SK-MEL-5 (cell line): ENCODE measurements at regions not wholly inside any gene's neighbourhood (a gene's known extent, or its start where the extent isn't known, plus 50 kb on each side); places are given as distances from the start of the nearest gene placed in this dataset.
"Not testable (repeated sequence)": the region's sequence is repeated elsewhere in the genome, so short reads cannot be mapped to it uniquely, and the experiment has no call there.

ENCODE experiments used
- DNase-seq: peaks from one replicate; pipeline ENCODE4 v3.0.0-alpha.2; 2016; ENCODE audit warnings: low read depth, low spot score
- in situ Hi-C: cut with HindIII; loops from 2 replicates; pipeline ENCODE4 v1.10.0; 2016; ENCODE audit warnings: low sequenced_read_pairs, high pct_unique_total_duplicates, low pct_unique_long_range_greater_than_20kb

DNA sequence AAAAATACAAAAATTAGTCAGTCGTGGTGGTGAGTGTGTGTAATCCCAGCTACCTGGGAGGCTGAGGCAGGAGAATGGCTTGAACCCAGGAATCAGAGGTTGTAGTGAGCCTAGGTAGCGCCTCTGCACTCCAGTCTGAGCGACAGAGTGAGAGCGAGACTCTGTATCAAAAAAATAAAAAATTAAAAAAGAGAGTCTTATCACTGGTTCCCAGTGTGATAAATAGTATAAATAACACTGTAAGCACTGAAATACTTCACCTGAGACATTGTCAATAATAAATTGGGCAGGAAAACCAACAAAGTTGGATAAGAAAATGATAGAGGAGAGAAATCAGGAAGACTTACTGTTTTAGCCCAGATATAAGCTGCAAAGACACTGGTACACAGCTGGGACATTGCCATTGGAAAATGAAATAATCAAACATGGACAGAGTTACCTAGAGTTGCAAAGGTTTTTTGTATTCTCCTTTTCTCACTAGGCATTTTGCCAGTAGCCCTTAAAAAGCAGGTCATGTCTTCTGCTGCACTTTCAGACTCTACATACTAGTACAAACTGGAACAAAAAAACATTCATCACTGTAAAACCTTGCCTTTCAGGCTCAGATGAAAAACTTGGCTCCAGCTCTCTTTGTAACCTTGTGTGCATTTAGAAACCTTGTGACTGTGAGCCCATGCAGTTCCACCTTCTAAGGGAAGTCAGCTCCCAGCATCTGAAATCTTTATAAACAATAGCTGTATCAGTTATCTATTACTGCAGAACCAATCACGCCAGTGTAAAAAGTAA lies 55.0 kb upstream of the PPP1R2C start:
- in situ Hi-C loops: no loop called here

DNA sequence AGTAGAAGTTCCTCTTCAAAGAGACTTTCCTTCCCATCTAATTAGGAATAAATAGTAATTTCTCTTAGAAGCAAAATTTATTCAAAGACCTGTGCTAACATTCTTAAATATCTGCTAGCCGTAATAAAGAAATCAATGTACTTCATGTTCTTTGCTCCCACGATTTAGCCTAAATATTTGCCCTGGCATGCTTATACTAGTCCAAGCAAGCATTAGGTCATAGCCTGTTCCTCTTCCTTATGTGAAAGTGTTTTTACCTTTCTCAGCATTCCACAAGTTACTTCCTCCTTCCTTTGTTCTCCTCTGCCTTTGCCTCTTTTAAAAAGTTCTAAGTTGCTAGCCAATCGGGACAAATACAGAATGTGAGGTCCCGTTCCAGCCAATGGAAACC lies 55.6 kb upstream of the PPP1R2C start:
- in situ Hi-C loops, DNase-seq: not testable (repeated sequence)

More for the DNA sequence above, 55.0 kb upstream of the PPP1R2C start:
- no peak for DNase-seq

DNA sequence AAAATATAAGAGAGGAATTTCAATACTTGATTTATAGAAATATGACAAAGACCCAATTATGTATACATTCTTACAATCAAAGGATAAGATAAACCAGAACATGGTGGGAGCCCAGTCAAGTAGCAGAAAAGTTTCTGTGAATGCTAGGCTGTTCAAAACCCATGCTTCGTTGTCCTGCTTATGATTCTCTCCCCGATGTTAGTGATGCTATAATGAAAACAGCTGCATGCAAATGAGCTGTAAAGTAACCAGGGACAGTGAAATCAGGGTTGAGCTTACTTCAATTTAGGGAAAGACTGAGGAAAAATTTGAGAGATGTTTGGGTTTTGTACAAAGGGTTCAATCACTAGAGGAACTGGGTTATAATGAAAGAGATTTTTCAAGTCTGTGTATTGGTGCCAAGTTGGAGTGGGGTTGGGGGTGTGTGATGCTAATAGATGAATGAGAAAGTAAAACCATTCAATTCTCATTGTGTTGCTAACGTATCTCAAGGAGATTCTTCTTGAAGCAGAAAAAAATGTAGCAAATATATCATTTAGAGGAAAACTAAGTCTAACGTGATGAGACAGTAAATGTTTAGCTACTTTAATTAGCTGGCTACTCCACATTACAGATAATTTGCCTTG lies 59.3 kb upstream of the PPP1R2C start:
- in situ Hi-C loops: no loop called here
- DNase-seq: no peak

DNA sequence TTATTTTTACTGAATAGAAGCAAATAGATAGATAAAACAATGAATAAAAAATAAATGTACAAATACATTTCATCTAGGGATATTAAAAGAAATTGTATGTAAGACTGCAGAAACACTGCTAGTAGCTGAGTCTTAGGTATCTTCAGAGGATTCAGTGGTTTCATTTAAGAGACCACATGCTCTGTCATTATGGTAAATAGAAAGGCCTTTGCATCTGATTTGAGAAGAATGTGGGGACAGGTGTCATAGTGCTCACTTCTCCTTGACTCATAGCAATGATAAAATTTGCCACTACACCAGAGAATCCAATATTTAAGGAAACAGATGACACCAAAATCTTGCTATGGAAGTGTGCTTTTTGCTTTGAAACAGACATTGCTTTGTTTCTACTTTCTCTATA lies 59.8 kb upstream of the PPP1R2C start:
- DNase-seq: no peak
- in situ Hi-C loops: no loop called here

DNA sequence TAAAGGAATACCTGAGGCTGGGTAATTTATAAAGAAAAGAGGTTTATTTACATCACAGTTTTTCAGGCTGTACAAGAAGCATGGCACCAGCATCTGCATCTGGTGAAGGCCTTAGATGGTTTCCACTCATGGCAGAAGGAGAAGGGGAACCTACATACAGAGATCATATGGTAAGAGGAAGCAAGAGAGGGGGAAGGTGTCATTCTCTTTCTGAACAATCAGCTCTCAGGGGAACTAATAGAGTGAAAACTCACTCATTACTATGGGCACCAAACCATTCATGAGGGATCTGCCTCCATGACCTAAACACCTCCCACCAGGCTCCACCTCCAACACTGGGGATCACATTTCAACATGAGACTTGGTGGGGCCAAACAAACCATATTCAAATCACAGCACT lies 61.7 kb upstream of the PPP1R2C start:
- no peak for DNase-seq

DNA sequence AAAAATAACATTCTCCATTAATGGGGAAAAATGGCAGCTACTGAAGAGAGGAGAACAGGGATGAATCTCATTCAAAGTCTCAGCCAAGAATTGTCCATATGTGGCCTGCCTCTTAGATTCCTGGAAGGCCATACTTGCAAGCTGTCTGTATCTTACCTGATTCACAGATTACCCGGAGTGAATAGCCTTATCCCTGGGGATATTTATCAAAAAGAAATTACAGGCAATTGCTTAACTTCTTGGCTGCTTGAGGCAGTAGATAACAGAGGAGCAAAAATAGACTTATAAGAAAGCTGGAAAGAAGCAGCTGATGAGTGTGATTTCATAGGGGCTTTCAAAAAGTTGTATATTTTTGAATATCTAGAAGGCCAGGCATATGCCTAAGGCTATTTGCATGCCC lies 68.8 kb upstream of the PPP1R2C start:
- DNase-seq: no peak
- in situ Hi-C loops: no loop called here

More for the DNA sequence above, 61.7 kb upstream of the PPP1R2C start:
- in situ Hi-C loops: no loop called here

DNA sequence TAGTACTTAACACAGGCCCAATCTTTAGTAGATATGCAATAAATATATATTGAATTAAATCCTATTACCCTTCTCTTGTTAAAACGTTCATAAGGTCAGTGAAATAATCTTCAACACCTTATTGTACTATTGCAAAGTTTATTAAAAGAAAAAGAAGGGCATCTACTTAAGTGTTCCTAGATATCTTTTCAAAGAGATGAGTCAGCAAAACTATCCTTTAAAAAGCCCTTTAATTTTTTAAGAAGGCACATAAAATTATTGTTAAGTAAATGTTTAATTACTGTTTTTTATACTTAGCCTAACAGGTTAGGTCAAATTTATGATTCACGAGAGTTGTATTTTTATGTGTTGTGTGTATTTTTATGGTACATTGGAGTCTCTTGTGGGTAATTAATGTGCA lies 77.3 kb upstream of the PPP1R2C start:
- in situ Hi-C loops: no loop called here
- no peak for DNase-seq

DNA sequence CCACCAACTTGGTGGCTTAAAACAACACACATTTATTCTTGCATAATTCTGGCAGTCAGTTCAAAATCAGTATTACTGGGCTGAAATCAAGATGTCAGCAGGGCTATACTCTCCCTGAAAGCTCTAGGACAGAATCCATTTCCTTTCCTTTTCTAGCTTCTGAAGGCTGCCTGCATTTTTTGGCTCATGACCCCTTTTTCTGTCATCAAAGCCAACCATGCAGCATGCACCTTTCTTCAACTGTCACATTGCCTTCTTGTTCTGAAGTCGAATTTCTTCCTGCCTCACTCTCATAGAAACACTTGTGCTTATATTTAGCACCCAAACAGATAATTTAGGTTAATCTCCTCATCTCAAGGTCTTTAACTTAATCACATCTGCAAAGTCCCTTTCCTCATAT lies 79.8 kb upstream of the PPP1R2C start:
- in situ Hi-C loops: no loop called here
- DNase-seq: no peak

DNA sequence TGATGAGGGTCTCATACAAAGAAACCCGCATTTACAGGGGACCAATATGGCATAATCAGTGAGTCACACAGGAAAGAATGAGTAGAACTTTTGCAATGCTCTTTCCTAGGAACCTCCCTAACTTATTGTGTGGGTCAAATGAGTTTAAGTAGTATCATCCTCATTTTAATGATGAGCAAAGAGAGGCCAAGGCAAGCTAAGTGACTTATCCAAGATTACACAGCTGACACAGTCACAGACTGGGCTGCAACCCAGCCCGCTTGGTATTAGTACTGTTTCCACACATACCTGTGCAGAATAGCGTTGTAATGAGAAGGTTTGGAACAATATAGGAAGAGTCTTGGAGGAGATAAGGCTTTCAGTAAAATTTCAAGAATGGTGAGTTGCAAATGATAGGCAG lies 91.0 kb upstream of the PPP1R2C start:
- no peak for DNase-seq
- in situ Hi-C loops: no loop called here

DNA sequence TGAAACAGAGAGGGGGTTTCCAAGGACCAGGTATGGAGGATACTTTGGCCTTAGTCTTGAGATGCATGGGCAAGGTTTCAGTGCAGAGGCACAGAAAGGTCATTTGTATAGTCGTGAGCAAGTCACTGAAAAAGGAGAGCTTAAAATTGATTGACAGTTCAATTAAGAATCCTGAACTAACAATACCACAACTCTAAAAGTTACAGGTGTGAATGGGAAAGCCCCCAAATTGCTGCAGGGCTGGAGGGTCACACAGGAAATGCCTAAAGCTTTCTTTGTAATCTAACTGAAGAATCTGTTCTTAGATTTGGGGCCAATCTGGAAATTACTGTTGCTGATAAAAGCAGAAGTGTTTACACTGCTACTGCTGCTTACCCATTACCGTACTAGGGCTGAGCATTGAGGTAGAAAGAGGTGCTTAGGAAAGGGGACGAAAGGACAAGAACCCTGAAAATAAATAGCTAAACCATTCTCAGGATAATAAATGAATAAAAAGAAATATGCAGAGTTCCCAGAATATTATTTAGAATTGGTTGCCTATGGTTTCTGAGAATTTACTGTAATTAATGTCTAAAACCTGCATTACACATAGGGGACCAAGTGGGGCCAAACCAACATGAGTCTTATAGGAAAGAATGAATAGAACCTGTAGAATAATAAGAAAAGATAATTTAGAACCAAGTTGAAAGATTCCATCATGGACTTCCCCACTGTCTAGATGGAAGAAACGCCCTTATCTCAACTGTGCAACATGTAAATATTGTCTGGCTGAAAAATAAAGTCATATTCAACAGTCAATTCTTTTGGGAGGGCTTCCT lies 91.9 kb upstream of the PPP1R2C start:
- DNase-seq: no peak
- in situ Hi-C loops: no loop called here

DNA sequence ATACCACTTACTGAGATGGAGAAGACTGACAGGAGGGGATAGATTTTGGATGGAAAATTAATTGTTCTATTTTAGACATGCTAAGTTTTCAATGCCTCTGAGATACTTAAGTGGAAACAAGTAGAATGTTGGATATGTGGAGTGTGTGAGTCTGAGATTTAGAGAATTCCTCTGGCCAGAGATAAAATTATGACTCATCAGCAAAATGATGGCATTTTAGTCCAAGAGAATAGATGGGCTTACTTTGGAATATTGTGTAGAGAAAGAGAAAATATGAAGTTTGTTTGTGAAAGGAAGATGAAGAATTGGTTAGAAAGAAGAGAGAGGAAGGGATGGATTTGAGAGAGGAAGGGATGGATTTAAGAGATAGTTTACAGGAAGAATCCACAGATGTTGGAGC lies 108.6 kb upstream of the PPP1R2C start:
- in situ Hi-C loops: no loop called here
- DNase-seq: no peak

DNA sequence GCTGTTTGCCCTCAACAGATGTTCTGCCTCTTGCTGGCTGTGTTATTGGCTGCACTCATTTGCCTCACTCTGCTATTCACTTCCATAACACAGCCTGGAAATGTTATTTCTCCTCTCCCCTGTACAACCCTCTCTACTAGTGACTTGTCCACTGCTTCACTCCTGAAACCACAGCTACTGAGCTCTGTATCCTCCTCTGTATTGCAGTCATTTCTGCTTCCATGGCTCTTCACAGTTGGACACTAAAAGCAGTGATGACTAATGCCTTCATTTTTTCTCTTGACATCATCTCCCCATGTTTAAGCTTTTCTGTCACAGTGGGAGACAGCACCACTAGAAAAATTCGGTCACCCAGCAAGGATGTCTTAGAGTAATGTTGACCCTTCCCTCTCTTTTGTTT lies 123.0 kb upstream of the PPP1R2C start:
- in situ Hi-C loops: no loop called here
- no peak for DNase-seq

DNA sequence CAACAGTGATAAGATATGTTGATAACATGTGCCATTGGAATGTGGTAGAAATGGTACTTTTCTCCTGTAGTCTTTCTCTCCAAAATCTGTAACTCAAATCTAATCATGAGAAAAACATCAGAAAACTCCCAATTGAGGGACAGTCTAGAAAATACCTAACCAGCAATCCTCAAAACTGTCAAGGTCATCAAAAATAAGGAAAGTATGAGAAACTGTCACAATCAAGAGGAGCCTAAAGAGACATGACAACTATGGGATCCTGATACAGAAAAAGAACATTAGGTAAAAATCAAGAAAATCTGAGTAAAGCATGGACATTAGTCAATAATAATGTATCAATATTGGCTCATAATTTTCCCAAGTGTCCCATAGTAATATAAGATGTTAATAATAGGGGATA lies 124.5 kb upstream of the PPP1R2C start:
- in situ Hi-C loops: no loop called here

DNA sequence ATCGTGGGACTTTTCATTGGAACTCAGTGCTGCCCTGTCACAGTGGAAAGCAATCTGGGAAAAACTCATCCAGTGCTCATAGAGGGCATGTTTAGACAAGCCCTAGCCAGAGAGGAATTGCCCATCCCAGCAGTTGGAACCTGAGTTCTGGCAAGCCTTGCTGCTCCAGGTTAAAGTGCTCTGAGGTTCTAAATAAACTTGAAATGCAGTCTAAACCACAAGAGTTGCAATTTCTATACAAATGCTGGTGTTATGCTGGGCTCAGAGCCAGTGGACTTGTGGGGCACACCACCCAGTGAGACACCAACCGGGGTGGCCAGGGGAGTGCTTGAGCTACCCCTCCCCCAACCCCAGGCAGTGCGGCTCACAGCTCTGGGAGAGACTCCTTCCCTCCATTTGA lies 142.8 kb upstream of the PPP1R2C start:
- DNase-seq: no peak
- in situ Hi-C loops: no loop called here

More for the DNA sequence above, 124.5 kb upstream of the PPP1R2C start:
- no peak for DNase-seq

DNA sequence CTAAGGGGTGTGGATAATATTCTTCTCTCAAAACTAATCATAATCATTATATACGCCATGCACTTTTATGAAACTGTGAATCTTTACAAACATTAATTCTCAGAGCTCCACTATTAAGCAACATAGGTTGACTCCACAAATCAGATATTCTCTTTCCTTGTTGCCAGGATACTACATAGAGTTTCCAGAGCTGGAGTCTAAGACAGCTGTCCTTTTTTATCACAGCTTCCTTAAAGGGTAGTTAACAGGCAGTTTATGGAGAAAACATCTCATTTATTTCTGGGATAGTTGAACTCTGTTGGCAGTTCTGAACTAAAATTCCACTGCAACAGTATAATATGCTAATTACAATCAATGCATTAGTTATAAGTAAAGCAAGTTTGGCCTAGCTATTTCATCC lies 152.1 kb upstream of the PPP1R2C start:
- in situ Hi-C loops: no loop called here

DNA sequence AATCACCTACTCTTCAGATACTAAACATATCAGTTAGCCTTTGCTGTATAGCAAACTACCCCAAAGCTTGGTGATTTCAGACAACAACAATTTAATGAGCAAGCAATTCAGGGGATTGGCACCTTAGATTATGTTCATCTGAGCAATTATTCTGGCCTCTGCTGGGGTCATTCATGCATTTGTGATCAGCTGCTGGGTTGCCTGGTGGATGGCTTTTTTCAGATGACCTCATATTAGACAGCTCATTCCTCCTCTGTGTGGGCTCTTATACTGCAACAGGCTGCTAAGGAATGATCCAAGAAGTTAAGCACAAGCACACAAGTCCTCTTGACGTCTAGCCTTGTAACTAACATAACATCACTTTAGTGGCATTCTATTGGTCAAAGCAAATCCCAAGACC lies 153.0 kb upstream of the PPP1R2C start:
- no peak for DNase-seq

More for the DNA sequence above, 152.1 kb upstream of the PPP1R2C start:
- DNase-seq: no peak

DNA sequence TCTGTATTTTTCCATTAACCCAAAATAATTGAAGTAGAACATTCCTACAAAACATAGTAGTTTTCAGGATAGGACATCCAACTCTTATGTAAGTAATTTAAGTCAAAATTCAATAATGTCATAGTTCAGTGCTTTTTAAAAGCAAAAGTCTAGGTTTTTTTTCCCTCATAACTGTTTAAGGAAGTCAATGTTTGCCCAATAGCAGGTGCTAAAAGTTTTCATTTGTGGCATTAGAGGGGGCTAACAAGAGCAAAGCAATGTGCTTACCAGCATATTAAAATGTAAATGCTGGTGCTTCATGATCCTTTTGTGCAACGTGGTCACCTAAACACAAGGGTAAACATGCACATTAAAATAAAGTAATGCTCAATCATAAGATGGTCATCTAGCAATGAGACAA lies 155.2 kb upstream of the PPP1R2C start:
- in situ Hi-C loops: no loop called here
- DNase-seq: no peak

More for the DNA sequence above, 153.0 kb upstream of the PPP1R2C start:
- in situ Hi-C loops: no loop called here

DNA sequence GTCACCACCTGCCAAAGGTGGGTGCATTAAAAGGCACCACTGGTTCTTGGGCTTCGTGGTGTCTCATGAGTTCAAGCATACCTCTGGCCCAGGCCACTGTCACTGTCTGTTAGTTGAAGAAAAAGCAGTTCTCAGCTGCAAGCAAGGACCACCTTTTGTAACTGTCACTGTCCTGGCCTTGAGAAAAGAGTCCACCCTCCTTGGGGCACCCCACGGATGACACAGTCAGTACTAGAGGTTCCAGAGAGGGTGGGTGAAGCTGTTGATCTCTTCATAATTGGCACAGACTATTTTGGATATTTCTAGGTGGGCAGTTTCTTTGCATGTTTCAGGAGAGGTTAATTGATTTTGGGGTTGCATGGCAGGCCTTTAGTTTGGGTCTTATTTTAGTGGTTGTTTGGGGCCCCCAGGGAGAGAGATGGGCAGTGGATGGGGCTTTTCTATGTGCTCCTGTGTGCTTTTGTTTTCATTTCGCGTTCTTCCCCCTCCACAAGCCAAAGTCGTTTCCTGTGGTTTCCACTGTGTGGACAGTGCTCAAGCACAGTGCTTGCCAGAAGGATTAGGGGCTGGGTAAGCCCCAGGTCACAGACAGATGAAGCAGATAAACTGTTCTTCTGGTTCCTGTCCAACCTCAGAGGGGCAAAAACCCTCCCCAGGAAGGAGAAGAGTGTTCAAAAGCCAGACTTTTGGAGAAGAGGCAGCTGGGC lies 156.2 kb upstream of the PPP1R2C start:
- in situ Hi-C loops: no loop called here
- no peak for DNase-seq
